ENCODE measurements at regions not wholly inside any gene's neighbourhood (a gene's known extent, or its start where the extent isn't known, plus 50 kb on each side); places are given as distances from the start of the nearest gene placed in this dataset.

DNA sequence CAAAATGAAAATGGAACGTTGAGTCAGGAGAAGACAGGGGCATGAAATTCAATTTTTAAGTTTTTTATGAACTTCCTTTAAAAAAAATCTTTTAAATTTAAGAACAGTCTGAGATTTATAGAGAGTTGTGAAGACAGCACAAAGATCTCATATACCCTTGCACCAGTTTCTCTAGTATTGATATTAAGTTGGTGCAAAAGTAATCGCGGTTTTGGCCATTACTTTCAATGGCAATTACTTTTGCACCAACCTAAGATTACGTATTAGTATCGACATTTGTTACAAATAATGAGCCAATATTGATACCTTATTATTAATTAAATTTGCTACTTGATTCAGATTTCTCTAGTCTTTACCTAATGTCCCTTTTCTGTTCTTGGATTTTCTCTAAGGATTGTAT lies 684.4 kb upstream of the CDH8 start:
- ATAC-seq (no peak), DNase-seq (no peak)
- Histone ChIP-seq H3K27ac (no peak overlapping the region), H3K27me3 (no peaks in the 10 kb centered on the region), H3K4me1 (no peaks in the 10 kb centered on the region), H3K36me3 (no peaks in the 10 kb centered on the region), H3K4me3 (no peak overlapping the region), H3K9me3 (no peaks in the 10 kb centered on the region)
- intact Hi-C loops (cut with DNase I): no loop called here
- TF ChIP-seq, protein P1, sequence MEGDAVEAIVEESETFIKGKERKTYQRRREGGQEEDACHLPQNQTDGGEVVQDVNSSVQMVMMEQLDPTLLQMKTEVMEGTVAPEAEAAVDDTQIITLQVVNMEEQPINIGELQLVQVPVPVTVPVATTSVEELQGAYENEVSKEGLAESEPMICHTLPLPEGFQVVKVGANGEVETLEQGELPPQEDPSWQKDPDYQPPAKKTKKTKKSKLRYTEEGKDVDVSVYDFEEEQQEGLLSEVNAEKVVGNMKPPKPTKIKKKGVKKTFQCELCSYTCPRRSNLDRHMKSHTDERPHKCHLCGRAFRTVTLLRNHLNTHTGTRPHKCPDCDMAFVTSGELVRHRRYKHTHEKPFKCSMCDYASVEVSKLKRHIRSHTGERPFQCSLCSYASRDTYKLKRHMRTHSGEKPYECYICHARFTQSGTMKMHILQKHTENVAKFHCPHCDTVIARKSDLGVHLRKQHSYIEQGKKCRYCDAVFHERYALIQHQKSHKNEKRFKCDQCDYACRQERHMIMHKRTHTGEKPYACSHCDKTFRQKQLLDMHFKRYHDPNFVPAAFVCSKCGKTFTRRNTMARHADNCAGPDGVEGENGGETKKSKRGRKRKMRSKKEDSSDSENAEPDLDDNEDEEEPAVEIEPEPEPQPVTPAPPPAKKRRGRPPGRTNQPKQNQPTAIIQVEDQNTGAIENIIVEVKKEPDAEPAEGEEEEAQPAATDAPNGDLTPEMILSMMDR (IDR thresholded peaks at IDR 0.05): no peak

DNA sequence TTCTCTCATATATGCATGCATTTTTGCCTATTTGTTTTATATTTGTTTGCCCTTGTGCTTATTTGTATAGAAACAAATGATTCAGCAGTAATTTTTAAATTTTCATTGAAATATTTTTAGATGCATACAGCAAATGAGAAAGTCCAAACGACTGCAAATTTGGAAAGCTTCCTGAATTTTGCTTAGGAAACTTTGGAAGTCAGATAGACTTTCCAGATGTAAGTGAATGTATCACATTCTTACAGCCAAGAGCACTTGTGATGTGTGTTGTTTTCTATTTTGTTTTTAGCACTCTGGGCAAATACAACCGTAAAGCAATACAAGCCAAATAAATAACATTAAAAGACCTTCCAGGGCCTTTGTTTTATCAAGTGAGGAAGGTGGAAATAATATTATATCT lies 680.8 kb upstream of the CDH8 start:
- TF ChIP-seq, protein P1 (IDR thresholded peaks at IDR 0.05): no peak
- intact Hi-C loops (cut with DNase I): no loop called here
- no peaks in the 10 kb centered on the region for H3K36me3 ChIP-seq

DNA sequence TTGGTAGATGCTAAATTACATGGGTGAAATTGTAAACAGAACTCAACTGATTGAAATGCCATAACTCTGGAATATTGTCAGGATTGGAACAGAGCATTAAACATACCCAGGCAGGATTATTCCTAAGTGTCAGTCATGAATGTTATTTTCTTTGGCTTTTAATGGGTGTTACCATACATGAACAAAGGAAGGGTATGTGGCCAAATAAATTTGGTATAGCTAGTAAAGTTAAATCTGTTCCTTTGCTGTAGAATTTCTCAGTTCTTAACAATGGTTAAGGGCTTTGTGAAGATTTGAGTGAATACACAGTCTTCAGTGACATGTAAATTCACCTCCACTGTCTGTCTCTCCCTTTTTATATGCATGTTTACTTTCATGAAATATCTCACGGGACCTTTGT lies 679.5 kb upstream of the CDH8 start:
- intact Hi-C loops (cut with DNase I): no loop called here
- Histone ChIP-seq H3K9me3 (no peaks in the 10 kb centered on the region), H3K4me3 (no peak overlapping the region), H3K36me3 (no peaks in the 10 kb centered on the region), H3K4me1 (no peaks in the 10 kb centered on the region), H3K27me3 (no peaks in the 10 kb centered on the region), H3K27ac (no peak overlapping the region)
- DNase-seq (no peak), ATAC-seq (no peak)
- TF ChIP-seq, protein P1 (IDR thresholded peaks at IDR 0.05): no peak

More for the DNA sequence above, 680.8 kb upstream of the CDH8 start:
- ATAC-seq (no peak), DNase-seq (no peak)
- Histone ChIP-seq H3K27me3 (no peaks in the 10 kb centered on the region), H3K4me3 (no peak overlapping the region), H3K27ac (no peak overlapping the region), H3K4me1 (no peaks in the 10 kb centered on the region), H3K9me3 (no peaks in the 10 kb centered on the region)

DNA sequence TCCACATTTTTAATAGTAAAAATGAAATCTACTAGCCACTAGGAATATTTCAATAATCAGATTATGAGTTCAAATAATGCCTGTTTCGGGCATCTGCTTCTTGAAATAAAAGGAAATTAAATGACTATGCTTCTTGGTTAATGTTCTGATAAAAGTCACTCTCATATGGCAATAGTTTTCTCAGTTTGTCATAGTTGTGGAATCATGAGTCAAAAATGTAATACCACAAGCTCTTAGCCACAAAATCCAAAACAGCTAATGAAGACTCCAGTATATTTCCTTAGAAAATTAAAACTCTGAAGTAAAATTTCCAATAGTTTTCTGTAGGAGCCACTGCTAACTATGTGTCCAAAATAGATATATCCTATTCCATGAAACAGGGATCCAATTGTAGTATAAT lies 676.3 kb upstream of the CDH8 start:
- no peak for ATAC-seq
- TF ChIP-seq, protein P1 (IDR thresholded peaks at IDR 0.05): no peak

DNA sequence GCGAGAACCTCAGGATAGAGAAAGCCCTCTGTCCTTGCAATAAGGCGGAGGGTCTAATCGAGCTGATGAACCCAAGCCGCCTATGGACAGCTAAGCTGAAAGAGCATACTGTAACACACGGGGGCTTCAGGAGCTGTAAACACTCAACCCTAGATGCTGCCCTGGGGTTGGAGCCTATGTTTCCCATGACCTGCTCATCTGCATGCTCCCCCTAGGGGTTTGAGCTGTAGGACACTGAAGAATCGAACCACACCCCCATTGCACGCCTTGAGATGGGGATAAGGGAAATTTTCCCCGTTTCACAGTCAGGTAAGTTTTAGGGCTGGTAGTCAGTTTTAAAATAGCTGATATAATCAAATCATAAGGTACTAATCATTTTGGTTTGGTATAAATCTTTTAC lies 675.6 kb upstream of the CDH8 start:
- Histone ChIP-seq H3K9me3 (no peaks in the 10 kb centered on the region), H3K27me3 (no peaks in the 10 kb centered on the region), H3K4me3 (no peak overlapping the region), H3K4me1 (no peaks in the 10 kb centered on the region), H3K27ac (no peak overlapping the region), H3K36me3 (no peaks in the 10 kb centered on the region)
- intact Hi-C loops (cut with DNase I): no loop called here
- TF ChIP-seq, protein P1 (IDR thresholded peaks at IDR 0.05): no peak
- DNase-seq (no peak), ATAC-seq (no peak)

More for the DNA sequence above, 676.3 kb upstream of the CDH8 start:
- H3K9me3 ChIP-seq: no peaks in the 10 kb centered on the region
- no peaks in the 10 kb centered on the region for H3K4me1 ChIP-seq
- intact Hi-C loops (cut with DNase I): no loop called here
- no peak overlapping the region for H3K27ac ChIP-seq
- no peak overlapping the region for H3K4me3 ChIP-seq
- no peaks in the 10 kb centered on the region for H3K36me3 ChIP-seq
- no peak for DNase-seq
- no peaks in the 10 kb centered on the region for H3K27me3 ChIP-seq

DNA sequence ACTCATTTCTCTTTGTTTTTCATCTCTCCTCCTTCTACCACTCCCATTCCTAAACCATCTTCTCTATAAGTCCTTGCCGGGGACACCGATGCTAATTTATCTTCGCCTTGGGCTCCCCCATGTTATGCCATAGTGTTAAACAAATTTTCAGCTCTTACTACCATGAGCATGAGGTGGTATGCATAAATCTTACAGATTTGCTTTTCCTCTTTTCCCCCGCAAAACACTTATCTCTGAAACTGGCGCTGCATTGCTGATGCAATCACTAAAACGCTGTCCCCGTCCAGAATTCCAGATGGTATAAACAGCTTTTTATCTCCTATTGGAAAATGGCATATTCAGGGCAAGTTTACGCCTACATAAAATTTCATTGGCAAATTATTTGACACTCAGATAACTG lies 673.6 kb upstream of the CDH8 start:
- Histone ChIP-seq H3K27ac (no peak overlapping the region), H3K9me3 (no peaks in the 10 kb centered on the region), H3K4me3 (no peak overlapping the region), H3K27me3 (no peaks in the 10 kb centered on the region), H3K4me1 (no peaks in the 10 kb centered on the region), H3K36me3 (no peaks in the 10 kb centered on the region)
- DNase-seq (no peak), ATAC-seq (no peak)
- intact Hi-C loops (cut with DNase I): no loop called here
- TF ChIP-seq, protein P1 (IDR thresholded peaks at IDR 0.05): no peak

Measured in upper lobe of right lung (tissue), 1 donor.